NOMO-1 treated with DMSO at 0.1 percent for 48 hours (cell line): ENCODE measurements at regions not wholly inside any gene's neighbourhood (a gene's known extent, or its start where the extent isn't known, plus 50 kb on each side); places are given as distances from the start of the nearest gene placed in this dataset.
A peak's percentile ranks its signal among the peaks of the same experiment; 100 is the strongest.
"Not testable (repeated sequence)": the region's sequence is repeated elsewhere in the genome, so short reads cannot be mapped to it uniquely, and the experiment has no call there.

Experiments used
- DNase-seq: peaks from one replicate; lab custom pipeline; 2025; ENCODE audit not compliant: unreplicated experiment; lab: John Stamatoyannopoulos, UW

- not testable (repeated sequence) for DNase-seq
Observed at GRCh38 chr6:148022279-148022678, 320.4 kb upstream of the SASH1 start.

- no peak for DNase-seq
Observed at GRCh38 chr6:148027201-148027600, 315.4 kb upstream of the SASH1 start.

- no peak for DNase-seq
Observed at GRCh38 chr6:148035806-148036390, 306.7 kb upstream of the SASH1 start.

DNA sequence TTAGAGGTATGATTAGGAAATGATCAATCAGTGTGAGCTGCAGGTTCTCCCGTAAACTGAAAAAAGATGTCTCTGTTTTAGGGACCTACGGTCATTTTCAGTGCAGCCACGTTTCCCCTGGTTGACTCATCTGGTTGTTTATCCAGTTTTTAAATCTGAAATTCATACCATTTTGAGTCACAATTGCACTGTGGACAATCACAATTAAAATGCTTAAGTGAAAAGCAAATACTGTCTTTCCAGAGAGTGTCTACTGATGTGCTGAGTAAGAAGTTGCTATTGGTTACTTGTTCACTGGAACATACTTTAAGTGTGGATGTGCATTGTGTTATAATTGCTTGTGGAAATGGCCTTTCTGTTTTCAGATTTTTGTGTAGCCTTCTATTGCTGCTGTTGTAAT is 305.1 kb upstream of the SASH1 start:
- no peak for DNase-seq

DNA sequence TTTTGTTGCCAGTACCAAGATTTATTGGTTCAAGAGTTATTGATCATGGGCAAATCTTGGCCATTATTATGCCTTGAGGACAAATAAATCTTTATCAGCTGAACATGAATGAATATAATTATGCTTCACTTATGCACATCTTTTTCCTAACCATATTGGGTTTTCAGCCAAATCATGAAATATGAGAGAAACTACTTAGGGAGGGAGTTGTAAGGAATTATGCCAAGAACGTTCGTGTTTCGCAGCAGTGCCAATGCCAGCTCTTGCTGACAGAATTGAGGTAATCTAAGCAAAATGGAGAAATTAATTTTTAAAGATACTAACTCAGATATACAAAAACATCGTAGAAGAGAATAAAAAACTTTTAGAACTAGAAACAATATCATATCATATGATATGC is 301.1 kb upstream of the SASH1 start:
- DNase-seq: no peak

DNA sequence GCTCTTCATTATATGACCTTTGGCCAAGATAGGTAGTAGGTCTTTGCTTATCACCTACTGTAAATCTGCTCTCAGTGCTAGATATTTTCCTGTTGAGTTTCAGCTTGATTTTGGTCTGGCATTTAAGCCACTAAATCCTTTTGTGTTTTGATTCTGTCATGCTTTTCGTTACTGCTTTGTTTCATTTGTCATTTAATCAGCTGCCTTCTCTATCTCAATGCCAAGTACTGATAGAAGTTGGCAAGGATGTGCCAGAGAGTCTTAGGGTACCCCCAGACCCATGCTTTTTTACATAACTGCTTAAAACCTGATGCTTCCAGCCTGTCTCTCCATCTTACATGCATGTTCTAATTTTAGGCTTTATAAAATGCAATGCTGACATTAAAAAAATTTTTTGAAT is 300.1 kb upstream of the SASH1 start:
- no peak for DNase-seq

DNA sequence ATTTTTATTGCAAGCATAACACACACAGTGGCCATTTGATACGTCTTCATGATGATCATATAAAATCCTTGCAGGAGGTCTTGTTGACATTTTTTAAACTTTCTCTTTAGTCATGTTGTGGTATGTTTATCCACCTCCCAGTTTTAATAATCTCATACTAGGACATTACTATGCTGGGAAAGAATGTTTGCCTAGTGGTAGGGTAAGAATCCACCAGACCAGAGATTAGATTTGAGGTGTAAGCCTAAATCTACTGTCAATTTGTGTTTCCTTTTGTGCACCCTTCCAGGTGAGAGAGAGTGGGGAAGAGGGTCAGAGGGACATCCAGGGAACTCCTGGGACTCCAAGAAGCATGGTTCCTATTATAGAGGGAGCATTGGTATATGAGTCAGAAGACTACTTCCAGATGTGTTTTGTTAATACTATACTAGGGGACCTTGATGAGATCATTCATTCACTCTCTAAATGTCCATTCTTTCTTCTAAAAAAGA is 298.3 kb upstream of the SASH1 start:
- DNase-seq: no peak

DNA sequence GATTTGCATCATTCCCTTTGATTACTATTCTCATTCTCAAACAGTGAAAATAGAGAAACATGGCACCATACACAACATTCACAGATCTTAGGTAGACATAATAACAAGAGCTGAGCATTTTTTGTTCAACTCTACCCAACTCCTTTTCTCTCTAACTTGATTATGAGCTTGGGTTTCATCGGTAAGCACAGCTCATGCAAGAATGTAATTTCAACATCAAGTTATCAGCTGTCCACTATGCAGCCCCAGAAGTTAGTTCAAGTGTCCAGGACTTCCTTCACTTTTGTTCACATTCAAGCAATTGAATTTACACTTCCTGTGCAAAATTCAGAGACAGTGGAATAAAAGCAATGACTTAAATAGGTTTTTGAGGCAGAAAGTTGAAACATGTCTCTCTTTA is 297.7 kb upstream of the SASH1 start:
- no peak for DNase-seq

GRCh38 chr6:148053209-148053608 is 289.4 kb upstream of the SASH1 start:
- no peak for DNase-seq

DNA sequence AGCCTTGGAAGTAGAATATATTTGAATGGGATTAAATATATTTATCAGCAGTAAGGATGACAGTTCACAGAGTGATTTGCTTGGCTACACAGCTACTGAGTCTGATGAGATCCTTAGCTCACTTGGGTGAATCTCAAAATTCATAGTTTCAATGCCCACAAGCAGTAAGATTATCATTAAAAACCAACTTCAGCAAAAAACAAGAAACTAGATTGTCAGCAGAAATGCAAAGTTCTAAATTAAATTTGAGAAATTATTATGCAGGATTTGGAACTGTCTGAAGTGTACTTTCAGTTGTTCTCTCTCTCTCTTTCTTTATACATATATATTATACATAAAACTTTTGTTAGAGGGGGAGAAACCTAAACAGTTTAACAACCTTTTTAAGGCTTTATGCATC is 288.8 kb upstream of the SASH1 start:
- no peak for DNase-seq

DNA sequence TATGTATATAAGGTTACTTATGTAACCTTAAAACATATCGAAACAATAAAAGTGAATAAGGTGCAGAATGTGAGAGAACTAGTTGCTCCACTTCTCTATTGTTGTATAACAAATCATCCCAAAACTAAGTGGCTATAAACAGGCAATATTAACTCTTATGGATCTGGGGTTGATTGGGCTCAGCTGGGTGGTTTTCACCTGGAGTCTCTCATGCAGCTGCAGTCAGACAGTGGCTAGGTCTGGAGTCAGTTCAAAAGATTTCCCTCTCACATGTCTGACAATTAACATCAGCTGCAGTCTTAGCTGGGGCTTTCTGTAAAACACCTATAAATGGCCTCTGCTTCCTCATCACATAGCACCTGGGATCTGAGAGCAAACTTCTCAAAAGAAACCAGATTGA is 288.4 kb upstream of the SASH1 start:
- no peak for DNase-seq

GRCh38 chr6:148055419-148055818 is 287.2 kb upstream of the SASH1 start:
- no peak for DNase-seq

DNA sequence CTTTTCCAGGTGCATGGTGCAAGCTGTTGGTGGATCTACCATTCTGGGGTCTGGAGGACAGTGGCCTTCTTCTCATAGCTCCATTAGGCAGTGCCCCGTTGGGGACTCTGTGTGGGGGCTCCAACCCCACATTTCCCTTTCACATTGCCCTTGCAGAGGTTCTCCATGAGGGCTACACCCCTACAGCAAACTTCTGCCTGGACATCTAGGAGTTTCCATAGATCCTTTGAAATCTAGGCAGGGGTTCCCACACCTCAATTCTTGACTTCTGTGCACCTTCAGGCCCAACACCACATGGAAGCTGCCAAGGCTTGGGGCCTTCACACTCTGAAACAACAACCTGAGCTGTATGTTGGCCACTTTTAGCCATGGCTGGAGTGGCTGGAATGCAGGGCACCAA is 282.8 kb upstream of the SASH1 start:
- no peak for DNase-seq

DNA sequence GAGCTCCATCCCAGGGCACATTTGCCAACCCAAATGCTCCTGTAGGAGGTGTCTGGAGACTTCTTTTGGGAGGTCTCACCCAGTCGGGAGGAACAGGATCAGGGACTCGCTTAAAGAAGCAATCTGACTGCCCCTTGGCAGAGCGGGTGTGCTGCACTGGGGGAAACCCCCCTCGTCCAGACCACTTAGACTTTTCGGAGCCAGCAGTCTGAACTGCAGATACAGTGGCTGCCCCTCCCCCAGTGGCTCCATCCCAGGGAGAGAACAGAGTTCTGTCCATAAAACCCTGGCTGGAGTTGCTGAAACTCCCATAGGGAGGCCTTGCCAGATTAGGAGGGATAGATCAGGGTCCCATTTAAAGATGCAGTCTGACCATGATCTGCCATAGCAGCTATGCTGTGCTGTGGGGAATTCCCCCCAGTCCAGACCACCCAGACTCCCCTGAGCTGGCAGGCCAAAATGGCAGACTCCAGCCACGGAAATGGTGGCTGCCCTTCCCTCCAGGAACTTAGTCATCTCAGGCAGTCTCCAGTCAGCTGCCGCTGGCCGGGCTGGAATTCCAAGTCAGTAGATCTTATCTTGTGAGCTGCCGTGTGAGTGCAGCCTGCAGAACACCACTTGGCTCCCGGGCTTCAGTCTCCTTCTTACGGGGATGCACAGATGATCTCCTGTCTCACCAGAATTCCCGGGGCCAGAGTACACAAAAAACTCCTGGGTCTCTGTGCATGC is 278.1 kb upstream of the SASH1 start:
- no peak for DNase-seq

GRCh38 chr6:148068437-148069061 is 274.1 kb upstream of the SASH1 start:
- no peak for DNase-seq

- no peak for DNase-seq
Observed at GRCh38 chr6:148069256-148069655, 273.4 kb upstream of the SASH1 start.

DNA sequence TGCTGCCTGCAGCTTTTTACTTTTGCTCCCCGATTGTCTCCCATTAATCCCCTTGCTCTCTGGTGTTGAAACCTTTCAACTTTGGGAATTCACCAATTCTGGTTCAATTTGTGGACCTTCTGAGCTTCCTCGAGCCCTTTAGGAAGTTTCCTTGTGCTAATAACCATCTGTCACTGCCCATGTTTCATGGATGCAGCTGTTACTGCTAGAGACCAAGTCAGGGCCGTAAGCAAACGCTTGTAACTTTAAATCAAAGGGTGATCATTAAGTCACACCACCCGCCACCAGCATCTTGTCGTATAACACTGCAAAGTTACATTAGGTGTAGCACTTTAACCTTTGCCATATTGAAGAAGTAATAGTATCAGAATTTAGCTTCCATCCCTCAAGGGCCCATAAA is 268.3 kb upstream of the SASH1 start:
- DNase-seq: no peak

DNA sequence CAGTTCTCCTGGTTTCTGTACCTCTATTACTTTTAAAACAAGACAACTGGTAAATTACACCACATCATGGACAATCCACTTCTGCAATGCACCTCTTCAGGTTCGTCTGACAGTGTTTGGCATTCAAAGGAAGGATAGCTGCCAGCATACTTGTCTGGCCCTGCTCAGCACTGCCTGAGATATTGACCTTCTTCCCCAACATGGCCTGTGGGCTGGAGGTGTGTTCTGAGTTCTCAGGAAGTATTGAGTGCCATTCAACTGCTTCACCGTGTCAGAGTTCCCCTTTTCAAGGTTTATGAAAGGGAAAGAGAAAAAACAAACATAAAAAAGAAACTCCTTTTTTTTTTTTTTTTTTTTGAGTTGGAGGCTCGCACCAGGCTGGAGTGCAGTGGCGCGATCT is 267.9 kb upstream of the SASH1 start:
- DNase-seq: peak; percentile 5

DNA sequence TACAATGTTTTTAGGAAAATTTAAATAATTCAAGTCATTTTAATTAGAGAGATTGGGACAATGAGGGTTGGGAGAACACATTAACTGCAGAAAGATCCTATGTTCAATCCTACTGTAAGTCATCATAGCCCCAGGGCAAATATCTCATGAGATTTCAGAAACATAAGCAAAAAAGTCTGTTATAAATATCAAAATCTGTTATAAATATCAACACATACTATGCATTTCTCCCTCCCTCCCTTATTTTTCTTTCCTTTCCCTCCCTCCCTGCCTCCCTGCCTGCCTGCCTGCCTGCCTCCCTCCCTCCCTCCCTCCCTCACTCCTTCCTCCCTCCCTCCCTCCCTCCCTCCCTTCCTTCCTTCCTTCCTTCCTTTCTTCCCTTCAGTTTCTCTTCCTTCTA is 267.3 kb upstream of the SASH1 start:
- DNase-seq: no peak

DNA sequence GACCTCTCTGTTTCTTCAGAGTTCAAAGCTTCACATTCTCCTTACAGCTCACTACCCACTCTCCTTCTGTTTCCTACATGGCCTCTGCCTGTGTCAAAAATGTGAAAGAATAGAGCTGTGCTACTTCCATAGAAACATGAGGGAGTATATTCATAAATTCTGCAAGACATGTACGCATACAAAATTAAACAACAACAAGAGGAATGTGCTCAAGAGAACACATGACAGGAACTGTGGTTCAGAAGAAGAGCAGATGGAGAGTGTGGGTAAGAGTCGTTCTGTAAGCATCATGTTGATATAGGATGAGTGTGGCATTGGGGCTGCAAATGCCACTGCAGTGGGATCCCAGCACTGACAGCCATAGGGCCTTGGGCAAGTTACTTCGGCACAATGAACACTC is 266.6 kb upstream of the SASH1 start:
- DNase-seq: no peak

DNA sequence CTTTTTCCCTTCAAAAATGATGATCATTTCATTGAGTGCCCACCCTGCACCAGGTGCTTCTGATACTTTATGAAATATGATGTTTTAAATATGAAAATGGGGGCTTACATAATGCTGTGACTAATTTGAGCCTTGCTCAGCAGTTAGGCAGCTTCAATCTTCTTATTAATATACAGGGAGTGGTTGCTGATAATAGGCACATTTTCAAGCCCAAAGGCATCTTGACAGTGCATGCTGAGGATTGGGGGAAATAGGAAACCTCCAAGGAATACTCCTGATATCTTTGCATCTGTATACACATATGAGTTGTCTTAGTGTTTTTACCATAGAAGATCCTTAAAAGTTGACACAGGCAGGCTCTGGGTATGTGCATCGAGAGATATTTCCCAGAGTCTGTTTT is 262.3 kb upstream of the SASH1 start:
- DNase-seq: no peak

DNA sequence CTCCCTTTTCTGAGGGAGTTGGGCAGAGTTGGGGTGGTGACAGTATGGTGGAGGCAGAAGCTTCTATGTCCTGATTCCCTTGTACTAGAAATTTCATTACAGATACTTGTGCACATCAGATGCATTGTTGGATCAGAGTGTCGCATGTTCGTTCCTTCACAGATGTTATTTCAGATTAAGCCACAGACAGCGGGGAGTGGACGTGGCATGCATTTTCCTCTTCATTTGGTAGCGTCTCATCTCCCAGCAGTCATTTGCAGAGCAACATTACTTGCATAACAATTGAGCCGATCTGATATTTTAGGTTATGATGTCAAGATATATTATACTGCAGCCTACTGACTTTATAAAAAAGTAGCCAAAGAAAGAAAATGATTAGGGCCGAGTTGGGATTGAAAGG is 261.6 kb upstream of the SASH1 start:
- no peak for DNase-seq

- DNase-seq: no peak
Observed at GRCh38 chr6:148082044-148082443, 260.6 kb upstream of the SASH1 start.
